ENCODE measurements at regions not wholly inside any gene's neighbourhood (a gene's known extent, or its start where the extent isn't known, plus 50 kb on each side); places are given as distances from the start of the nearest gene placed in this dataset.

DNA sequence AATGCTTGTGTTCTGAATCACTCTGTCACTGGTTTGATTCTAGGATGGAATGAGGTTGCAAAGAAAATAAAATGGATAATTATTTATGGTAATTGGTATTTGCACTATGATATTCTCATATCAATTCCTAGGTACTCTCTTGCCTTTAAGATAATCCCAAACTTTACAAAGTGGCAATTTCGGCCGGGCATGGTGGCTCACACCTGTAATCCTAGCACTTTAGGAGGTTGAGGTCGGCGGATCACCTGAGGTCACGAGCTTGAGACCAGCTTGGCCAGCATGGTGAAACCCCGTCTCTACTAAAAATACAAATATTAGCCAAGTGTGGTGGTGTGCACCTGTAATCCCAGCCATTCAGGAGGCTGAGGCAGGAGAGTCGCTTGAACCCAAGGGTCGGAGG lies 1118.7 kb upstream of the C9orf72 start:
- no peak overlapping the region for H2BK15ac ChIP-seq (ENCODE audit: low read depth, poor library complexity, severe bottlenecking)
- H3K4me3 ChIP-seq (ENCODE audit: insufficient read depth in 1 of 2, low read depth in 1 of 2, low read length in 2 of 2) = no peak overlapping the region
- H4K91ac ChIP-seq (ENCODE audit: low read length) = no peak overlapping the region
- no peaks in the 10 kb centered on the region for H3K4me1 ChIP-seq (ENCODE audit: control insufficient read depth, insufficient read depth, low read depth, low read length)
- no peaks in the 10 kb centered on the region for H3K27me3 ChIP-seq (ENCODE audit: control insufficient read depth in 1 of 2, insufficient read depth in 1 of 2, low read length in 2 of 2)
- H2AK5ac ChIP-seq (ENCODE audit: low read length, severe bottlenecking) = no peak overlapping the region
- H3K9ac ChIP-seq (ENCODE audit: low read length) = no peak overlapping the region
- no peak overlapping the region for H3K23ac ChIP-seq (ENCODE audit: low read length in 2 of 2)
- H3K27ac ChIP-seq (ENCODE audit: low read length, poor library complexity, severe bottlenecking) = no peak overlapping the region
- no peak overlapping the region for H3K4ac ChIP-seq (ENCODE audit: low read depth in 1 of 2, low read length in 2 of 2)
- H3K9me3 ChIP-seq (ENCODE audit: control insufficient read depth, low read length) = no peaks in the 10 kb centered on the region
- no peak overlapping the region for H2BK12ac ChIP-seq (ENCODE audit: low read length in 2 of 2)
- no peak overlapping the region for H4K8ac ChIP-seq (ENCODE audit: low read length)
- no peak for DNase-seq
- no peak overlapping the region for H2AFZ ChIP-seq (ENCODE audit: low read depth, low read length)
- H3K4me2 ChIP-seq (ENCODE audit: low read length, poor library complexity, severe bottlenecking) = no peak overlapping the region
- 89% methylated on average over 8 of the region's 8 CpGs for WGBS
- no peak overlapping the region for H2BK5ac ChIP-seq (ENCODE audit: low read depth, low read length, poor library complexity, severe bottlenecking)
- no peak overlapping the region for H3K14ac ChIP-seq (ENCODE audit: low read length in 2 of 2)
- H3K18ac ChIP-seq (ENCODE audit: low read depth in 1 of 2, low read length in 2 of 2) = no peak overlapping the region
- no peaks in the 10 kb centered on the region for H3K79me1 ChIP-seq (replicated peaks; ENCODE audit: low read length, poor library complexity, severe bottlenecking)
- H3K36me3 ChIP-seq (ENCODE audit: control insufficient read depth in 1 of 2, insufficient read depth in 2 of 2, low read depth in 1 of 2, low read length in 2 of 2) = no peaks in the 10 kb centered on the region
- no peak overlapping the region for H2BK120ac ChIP-seq (ENCODE audit: low read depth, low read length)

DNA sequence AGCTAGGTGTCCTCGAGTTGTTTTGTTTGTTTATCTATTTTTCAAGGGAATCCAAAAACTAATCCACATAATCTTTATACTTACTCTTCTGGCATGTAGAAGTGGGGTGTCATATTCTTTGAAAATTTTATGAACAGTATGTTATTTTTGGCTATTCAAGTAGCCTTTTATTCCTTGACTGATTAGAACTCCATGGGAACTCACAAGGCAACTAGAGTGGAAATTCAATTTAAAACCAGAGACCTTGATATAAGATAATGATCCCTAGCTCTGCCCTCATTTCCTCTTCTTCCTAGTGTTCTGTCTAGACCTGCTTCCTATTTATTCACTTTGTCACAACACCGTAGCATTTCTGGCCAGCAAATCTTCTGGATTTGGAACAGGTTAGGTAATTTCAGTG lies 1123.7 kb upstream of the C9orf72 start:
- Histone ChIP-seq H3K27ac (ENCODE audit: low read length, poor library complexity, severe bottlenecking) (no peak overlapping the region), H3K23ac (ENCODE audit: low read length in 2 of 2) (no peak overlapping the region), H3K27me3 (ENCODE audit: control insufficient read depth in 1 of 2, insufficient read depth in 1 of 2, low read length in 2 of 2) (no peaks in the 10 kb centered on the region), H3K18ac (ENCODE audit: low read depth in 1 of 2, low read length in 2 of 2) (no peak overlapping the region), H3K9ac (ENCODE audit: low read length) (no peak overlapping the region), H4K91ac (ENCODE audit: low read length) (no peak overlapping the region), H2BK120ac (ENCODE audit: low read depth, low read length) (no peak overlapping the region), H3K4ac (ENCODE audit: low read depth in 1 of 2, low read length in 2 of 2) (no peak overlapping the region), H3K4me1 (ENCODE audit: control insufficient read depth, insufficient read depth, low read depth, low read length) (no peaks in the 10 kb centered on the region), H2BK5ac (ENCODE audit: low read depth, low read length, poor library complexity, severe bottlenecking) (no peak overlapping the region), H3K4me3 (ENCODE audit: insufficient read depth in 1 of 2, low read depth in 1 of 2, low read length in 2 of 2) (no peak overlapping the region), H4K8ac (ENCODE audit: low read length) (no peak overlapping the region), H3K79me1 (replicated peaks; ENCODE audit: low read length, poor library complexity, severe bottlenecking) (no peaks in the 10 kb centered on the region), H2BK12ac (ENCODE audit: low read length in 2 of 2) (no peak overlapping the region), H2AFZ (ENCODE audit: low read depth, low read length) (no peak overlapping the region), H3K9me3 (ENCODE audit: control insufficient read depth, low read length) (peaks cover 19% of the 10 kb centered on the region), H3K14ac (ENCODE audit: low read length in 2 of 2) (no peak overlapping the region), H2AK5ac (ENCODE audit: low read length, severe bottlenecking) (no peak overlapping the region), H3K4me2 (ENCODE audit: low read length, poor library complexity, severe bottlenecking) (no peak overlapping the region), H3K36me3 (ENCODE audit: control insufficient read depth in 1 of 2, insufficient read depth in 2 of 2, low read depth in 1 of 2, low read length in 2 of 2) (no peaks in the 10 kb centered on the region), H2BK15ac (ENCODE audit: low read depth, poor library complexity, severe bottlenecking) (no peak overlapping the region)
- no peak for DNase-seq
- WGBS = no CpG with 5 or more reads among the region's 2 CpGs

DNA sequence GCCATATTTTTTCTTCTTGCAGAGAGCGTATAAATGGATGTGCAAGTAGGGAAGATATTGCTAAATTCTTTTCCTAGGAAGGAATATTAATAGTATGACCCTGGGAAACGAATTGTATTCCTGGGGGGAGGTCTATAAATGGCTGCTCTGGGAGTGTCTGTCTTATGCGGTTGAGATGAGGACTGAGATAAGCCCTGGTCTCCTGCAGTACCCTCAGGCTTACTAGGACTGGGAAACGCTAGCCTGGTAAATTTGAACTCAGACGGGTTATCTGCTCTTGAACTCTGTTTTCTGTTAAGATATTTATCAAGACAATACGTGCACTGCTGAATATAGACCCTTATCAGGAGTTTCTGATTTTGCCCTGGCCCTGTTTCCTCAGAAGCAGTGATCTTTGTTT lies 1126.4 kb upstream of the C9orf72 start:
- H3K27ac ChIP-seq (ENCODE audit: low read length, poor library complexity, severe bottlenecking) = no peak overlapping the region
- no peak overlapping the region for H4K91ac ChIP-seq (ENCODE audit: low read length)
- H3K4me2 ChIP-seq (ENCODE audit: low read length, poor library complexity, severe bottlenecking) = no peak overlapping the region
- H3K36me3 ChIP-seq (ENCODE audit: control insufficient read depth in 1 of 2, insufficient read depth in 2 of 2, low read depth in 1 of 2, low read length in 2 of 2) = no peaks in the 10 kb centered on the region
- H3K9ac ChIP-seq (ENCODE audit: low read length) = no peak overlapping the region
- no peak overlapping the region for H3K14ac ChIP-seq (ENCODE audit: low read length in 2 of 2)
- H3K27me3 ChIP-seq (ENCODE audit: control insufficient read depth in 1 of 2, insufficient read depth in 1 of 2, low read length in 2 of 2) = no peaks in the 10 kb centered on the region
- no peak for DNase-seq
- WGBS = 84% methylated on average over 6 of the region's 6 CpGs
- no peak overlapping the region for H2AK5ac ChIP-seq (ENCODE audit: low read length, severe bottlenecking)
- no peak overlapping the region for H3K4me3 ChIP-seq (ENCODE audit: insufficient read depth in 1 of 2, low read depth in 1 of 2, low read length in 2 of 2)
- no peak overlapping the region for H2BK12ac ChIP-seq (ENCODE audit: low read length in 2 of 2)
- H2AFZ ChIP-seq (ENCODE audit: low read depth, low read length) = no peak overlapping the region
- no peaks in the 10 kb centered on the region for H3K4me1 ChIP-seq (ENCODE audit: control insufficient read depth, insufficient read depth, low read depth, low read length)
- H3K4ac ChIP-seq (ENCODE audit: low read depth in 1 of 2, low read length in 2 of 2) = no peak overlapping the region
- H2BK15ac ChIP-seq (ENCODE audit: low read depth, poor library complexity, severe bottlenecking) = no peak overlapping the region
- no peaks in the 10 kb centered on the region for H3K79me1 ChIP-seq (replicated peaks; ENCODE audit: low read length, poor library complexity, severe bottlenecking)
- H2BK120ac ChIP-seq (ENCODE audit: low read depth, low read length) = no peak overlapping the region
- H3K18ac ChIP-seq (ENCODE audit: low read depth in 1 of 2, low read length in 2 of 2) = no peak overlapping the region
- H2BK5ac ChIP-seq (ENCODE audit: low read depth, low read length, poor library complexity, severe bottlenecking) = no peak overlapping the region
- peaks cover 19% of the 10 kb centered on the region for H3K9me3 ChIP-seq (ENCODE audit: control insufficient read depth, low read length)
- H3K23ac ChIP-seq (ENCODE audit: low read length in 2 of 2) = no peak overlapping the region
- no peak overlapping the region for H4K8ac ChIP-seq (ENCODE audit: low read length)

DNA sequence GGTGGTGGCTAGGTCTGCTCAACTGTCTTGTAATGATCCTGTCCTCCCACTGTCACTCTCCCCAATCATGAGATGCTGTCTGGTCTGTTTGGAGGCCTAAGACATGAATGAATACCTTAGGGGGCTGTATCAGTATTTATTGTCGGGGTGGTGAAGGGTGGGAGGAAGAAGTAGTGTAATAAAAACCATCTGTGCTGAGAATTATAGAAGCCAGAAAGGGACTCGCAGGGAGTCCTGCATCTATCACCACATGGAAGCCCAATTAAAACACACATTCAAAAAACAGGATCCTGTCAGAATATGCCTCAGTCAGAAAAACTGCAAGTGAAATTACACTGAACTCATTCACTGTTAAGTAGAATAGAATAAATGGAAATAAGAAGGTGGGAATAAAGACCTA lies 1134.3 kb upstream of the C9orf72 start:
- Histone ChIP-seq H3K36me3 (ENCODE audit: control insufficient read depth in 1 of 2, insufficient read depth in 2 of 2, low read depth in 1 of 2, low read length in 2 of 2) (no peaks in the 10 kb centered on the region), H3K4me3 (ENCODE audit: insufficient read depth in 1 of 2, low read depth in 1 of 2, low read length in 2 of 2) (no peak overlapping the region), H3K79me1 (replicated peaks; ENCODE audit: low read length, poor library complexity, severe bottlenecking) (no peaks in the 10 kb centered on the region), H4K8ac (ENCODE audit: low read length) (no peak overlapping the region), H3K18ac (ENCODE audit: low read depth in 1 of 2, low read length in 2 of 2) (no peak overlapping the region), H3K4me1 (ENCODE audit: control insufficient read depth, insufficient read depth, low read depth, low read length) (no peaks in the 10 kb centered on the region), H2BK12ac (ENCODE audit: low read length in 2 of 2) (no peak overlapping the region), H4K91ac (ENCODE audit: low read length) (no peak overlapping the region), H3K14ac (ENCODE audit: low read length in 2 of 2) (no peak overlapping the region), H3K27me3 (ENCODE audit: control insufficient read depth in 1 of 2, insufficient read depth in 1 of 2, low read length in 2 of 2) (no peaks in the 10 kb centered on the region), H2AK5ac (ENCODE audit: low read length, severe bottlenecking) (no peak overlapping the region), H2AFZ (ENCODE audit: low read depth, low read length) (no peak overlapping the region), H3K4me2 (ENCODE audit: low read length, poor library complexity, severe bottlenecking) (no peak overlapping the region), H3K27ac (ENCODE audit: low read length, poor library complexity, severe bottlenecking) (no peak overlapping the region), H2BK5ac (ENCODE audit: low read depth, low read length, poor library complexity, severe bottlenecking) (no peak overlapping the region), H2BK15ac (ENCODE audit: low read depth, poor library complexity, severe bottlenecking) (no peak overlapping the region), H3K4ac (ENCODE audit: low read depth in 1 of 2, low read length in 2 of 2) (no peak overlapping the region), H3K9me3 (ENCODE audit: control insufficient read depth, low read length) (peaks cover 8% of the 10 kb centered on the region), H3K9ac (ENCODE audit: low read length) (no peak overlapping the region), H3K23ac (ENCODE audit: low read length in 2 of 2) (no peak overlapping the region), H2BK120ac (ENCODE audit: low read depth, low read length) (no peak overlapping the region)
- DNase-seq = no peak
- no CpG with 5 or more reads among the region's 2 CpGs for WGBS
